ENCODE measurements at regions not wholly inside any gene's neighbourhood (a gene's known extent, or its start where the extent isn't known, plus 50 kb on each side); places are given as distances from the start of the nearest gene placed in this dataset.

DNA sequence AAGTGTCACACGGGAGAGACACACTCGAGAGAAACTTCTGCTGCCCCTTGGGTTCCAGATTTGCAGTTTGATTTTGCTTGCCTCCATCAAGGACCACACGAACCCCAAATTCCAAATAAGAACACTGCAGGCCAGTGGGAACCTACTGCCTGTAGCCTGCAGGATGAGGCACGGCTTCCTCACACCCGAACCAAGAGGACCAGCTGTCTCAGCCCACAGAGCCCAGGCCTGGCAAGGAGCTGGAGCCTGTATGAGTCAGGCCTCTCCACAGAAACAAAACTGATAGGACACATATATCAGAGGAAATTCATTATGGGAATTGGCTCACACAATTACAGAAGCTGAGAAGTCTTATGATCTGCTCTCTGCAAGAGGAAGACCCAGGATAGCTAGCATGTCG is 188.1 kb upstream of the NSMCE3 start:
- no peak overlapping the region for H3K4me3 ChIP-seq (ENCODE audit: control insufficient read depth, low read depth, low read length)
- TF ChIP-seq, protein P1, sequence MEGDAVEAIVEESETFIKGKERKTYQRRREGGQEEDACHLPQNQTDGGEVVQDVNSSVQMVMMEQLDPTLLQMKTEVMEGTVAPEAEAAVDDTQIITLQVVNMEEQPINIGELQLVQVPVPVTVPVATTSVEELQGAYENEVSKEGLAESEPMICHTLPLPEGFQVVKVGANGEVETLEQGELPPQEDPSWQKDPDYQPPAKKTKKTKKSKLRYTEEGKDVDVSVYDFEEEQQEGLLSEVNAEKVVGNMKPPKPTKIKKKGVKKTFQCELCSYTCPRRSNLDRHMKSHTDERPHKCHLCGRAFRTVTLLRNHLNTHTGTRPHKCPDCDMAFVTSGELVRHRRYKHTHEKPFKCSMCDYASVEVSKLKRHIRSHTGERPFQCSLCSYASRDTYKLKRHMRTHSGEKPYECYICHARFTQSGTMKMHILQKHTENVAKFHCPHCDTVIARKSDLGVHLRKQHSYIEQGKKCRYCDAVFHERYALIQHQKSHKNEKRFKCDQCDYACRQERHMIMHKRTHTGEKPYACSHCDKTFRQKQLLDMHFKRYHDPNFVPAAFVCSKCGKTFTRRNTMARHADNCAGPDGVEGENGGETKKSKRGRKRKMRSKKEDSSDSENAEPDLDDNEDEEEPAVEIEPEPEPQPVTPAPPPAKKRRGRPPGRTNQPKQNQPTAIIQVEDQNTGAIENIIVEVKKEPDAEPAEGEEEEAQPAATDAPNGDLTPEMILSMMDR (IDR thresholded peaks at IDR 0.05; ENCODE audit: control insufficient read depth, insufficient read depth, low read depth, low read length, missing control alignments) = no peak
- no peak for DNase-seq (ENCODE audit: low read depth)

DNA sequence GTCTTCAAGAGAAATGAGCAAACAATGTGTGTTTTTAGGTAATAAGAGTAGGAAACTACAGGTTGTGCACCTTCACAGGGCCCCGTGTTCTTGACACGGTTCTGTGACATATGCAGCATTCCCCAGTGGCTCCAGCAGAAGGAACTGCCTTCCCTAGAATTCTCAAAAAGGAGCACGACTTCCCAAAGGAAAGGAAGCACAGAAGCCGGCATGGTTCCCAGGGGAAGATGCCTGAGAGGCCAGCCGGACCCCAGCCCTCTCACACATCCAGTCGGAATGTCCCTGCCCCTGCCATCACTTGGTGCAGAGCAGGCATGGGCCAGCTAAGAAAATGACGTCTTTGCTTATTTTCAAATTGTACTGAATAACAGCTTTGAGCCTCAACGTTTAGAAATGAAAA is 187.3 kb upstream of the NSMCE3 start:
- no peak overlapping the region for H3K4me3 ChIP-seq (ENCODE audit: control insufficient read depth, low read depth, low read length)
- DNase-seq (ENCODE audit: low read depth) = no peak
- TF ChIP-seq, protein P1 (IDR thresholded peaks at IDR 0.05; ENCODE audit: control insufficient read depth, insufficient read depth, low read depth, low read length, missing control alignments) = no peak

DNA sequence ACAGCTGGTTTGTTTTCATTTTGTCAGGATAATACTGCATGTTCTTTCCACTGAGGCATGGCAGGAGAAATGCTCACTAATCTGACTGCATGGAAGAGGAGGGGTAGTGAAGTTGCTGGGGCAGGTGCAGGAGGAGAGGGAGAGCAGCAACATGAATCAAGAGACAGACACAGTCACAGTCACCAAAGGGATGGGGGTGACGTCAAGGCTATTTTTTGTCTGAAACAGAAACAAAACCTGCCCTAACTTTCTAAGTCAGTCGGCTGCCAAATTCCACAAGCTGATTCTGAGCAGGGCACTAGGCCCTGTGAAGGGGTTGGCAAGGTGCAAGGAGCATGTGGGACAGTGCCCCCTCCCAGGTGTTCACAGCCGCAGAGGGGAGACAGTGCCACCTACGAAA is 186.6 kb upstream of the NSMCE3 start:
- no peak for DNase-seq (ENCODE audit: low read depth)

DNA sequence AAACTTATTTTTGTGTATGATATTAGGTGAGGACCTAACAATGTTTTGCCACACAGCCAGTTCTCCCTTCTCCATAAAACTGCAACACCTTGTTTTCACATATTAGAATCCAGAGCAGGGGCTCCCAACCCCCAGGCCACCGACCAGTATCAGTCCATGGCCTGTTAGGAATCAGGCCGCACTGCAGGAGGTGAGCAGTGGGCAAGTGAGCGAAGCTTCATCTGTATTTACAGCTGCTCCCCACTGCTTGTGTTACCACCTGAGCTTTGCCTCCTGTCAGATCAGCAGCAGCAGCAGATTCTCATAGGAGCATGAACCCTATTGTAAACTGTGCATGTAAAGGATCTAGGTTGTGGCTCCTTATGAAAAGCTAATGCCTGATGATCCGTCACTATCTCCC is 185.9 kb upstream of the NSMCE3 start:
- TF ChIP-seq, protein P1 (IDR thresholded peaks at IDR 0.05; ENCODE audit: control insufficient read depth, insufficient read depth, low read depth, low read length, missing control alignments) = no peak
- H3K4me3 ChIP-seq (ENCODE audit: control insufficient read depth, low read depth, low read length) = no peak overlapping the region
- DNase-seq (ENCODE audit: low read depth) = no peak

More for the DNA sequence above, 186.6 kb upstream of the NSMCE3 start:
- TF ChIP-seq, protein P1 (IDR thresholded peaks at IDR 0.05; ENCODE audit: control insufficient read depth, insufficient read depth, low read depth, low read length, missing control alignments) = no peak
- H3K4me3 ChIP-seq (ENCODE audit: control insufficient read depth, low read depth, low read length) = no peak overlapping the region

DNA sequence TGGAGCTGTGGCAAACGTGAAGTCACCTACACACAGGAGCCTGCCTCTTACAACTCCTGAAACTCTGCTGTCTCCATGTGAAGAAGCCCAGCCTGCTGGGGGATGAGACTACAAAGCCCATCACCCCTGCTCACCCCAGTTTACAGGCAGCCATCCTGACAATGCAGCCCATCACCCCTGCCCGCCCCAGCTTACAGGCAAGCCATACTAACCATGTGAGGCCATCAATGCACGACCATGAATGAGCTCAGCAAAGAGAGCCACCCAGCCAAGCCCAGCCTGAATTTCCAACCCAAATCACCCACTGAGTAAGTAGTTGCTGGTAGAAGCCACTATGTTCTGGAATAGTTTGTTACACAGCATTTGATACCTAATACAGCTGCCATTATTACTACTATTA is 185.4 kb upstream of the NSMCE3 start:
- TF ChIP-seq, protein P1 (IDR thresholded peaks at IDR 0.05; ENCODE audit: control insufficient read depth, insufficient read depth, low read depth, low read length, missing control alignments) = no peak
- no peak overlapping the region for H3K4me3 ChIP-seq (ENCODE audit: control insufficient read depth, low read depth, low read length)

GRCh38 chr15:29454506-29454905 is 184.9 kb upstream of the NSMCE3 start:
- no peak for DNase-seq (ENCODE audit: low read depth)
- TF ChIP-seq, protein P1 (IDR thresholded peaks at IDR 0.05; ENCODE audit: control insufficient read depth, insufficient read depth, low read depth, low read length, missing control alignments) = no peak
- H3K4me3 ChIP-seq (ENCODE audit: control insufficient read depth, low read depth, low read length) = no peak overlapping the region

More for the DNA sequence above, 185.4 kb upstream of the NSMCE3 start:
- DNase-seq (ENCODE audit: low read depth) = no peak
